ENCODE measurements at regions not wholly inside any gene's neighbourhood (a gene's known extent, or its start where the extent isn't known, plus 50 kb on each side); places are given as distances from the start of the nearest gene placed in this dataset.

- Histone ChIP-seq H3K9me3 (ENCODE audit: severe bottlenecking) (no peaks in the 10 kb centered on the region), H3K4me1 (ENCODE audit: insufficient read depth, poor library complexity, severe bottlenecking) (no peaks in the 10 kb centered on the region), H3K27me3 (ENCODE audit: insufficient read depth, poor library complexity, severe bottlenecking) (no peaks in the 10 kb centered on the region), H3K36me3 (ENCODE audit: low read depth) (no peaks in the 10 kb centered on the region), H3K27ac (ENCODE audit: poor library complexity, severe bottlenecking) (no peak overlapping the region), H3K4me3 (ENCODE audit: severe bottlenecking) (no peak overlapping the region)
- ATAC-seq (ENCODE audit: low read depth): no peak
- no peak for TF ChIP-seq CTCF (IDR thresholded peaks at IDR 0.05; ENCODE audit: poor library complexity, severe bottlenecking)
- no peak for DNase-seq (ENCODE audit: low spot score)
These were observed 906.0 kb downstream of the VRK1 start for GRCh38 chr14:97703006-97703760.

DNA sequence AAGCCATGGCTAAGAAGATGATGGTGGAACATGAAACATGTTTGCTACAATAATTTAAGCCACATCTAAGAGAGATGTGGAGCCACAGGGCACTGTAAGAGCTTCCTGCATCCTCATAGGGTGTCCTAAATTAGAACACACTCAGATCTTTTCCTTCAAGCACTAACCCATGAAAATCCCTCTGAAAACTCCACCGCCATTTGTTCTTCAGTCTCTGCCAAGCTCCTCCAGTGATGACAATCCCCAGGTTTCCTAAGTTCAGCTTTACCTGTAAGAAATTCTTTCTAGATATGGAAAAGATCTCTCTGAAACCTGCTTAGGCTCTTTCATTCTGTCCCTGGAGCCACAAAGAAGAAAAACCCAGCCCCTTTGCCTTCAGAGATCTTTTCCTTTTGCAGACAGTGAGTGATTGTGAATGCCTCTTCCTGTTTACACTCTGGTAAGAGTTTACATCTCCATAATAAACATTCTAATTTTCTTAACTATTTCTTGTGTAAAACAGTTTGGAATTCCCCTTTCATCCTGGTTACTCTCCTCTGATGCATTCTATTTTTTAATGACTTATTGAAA is 907.2 kb downstream of the VRK1 start:
- H3K4me1 ChIP-seq (ENCODE audit: insufficient read depth, poor library complexity, severe bottlenecking): no peaks in the 10 kb centered on the region
- H3K27ac ChIP-seq (ENCODE audit: poor library complexity, severe bottlenecking): no peak overlapping the region
- H3K36me3 ChIP-seq (ENCODE audit: low read depth): no peaks in the 10 kb centered on the region
- DNase-seq (ENCODE audit: low spot score) (no peak), ATAC-seq (ENCODE audit: low read depth) (no peak)
- H3K27me3 ChIP-seq (ENCODE audit: insufficient read depth, poor library complexity, severe bottlenecking): no peaks in the 10 kb centered on the region
- no peak overlapping the region for H3K4me3 ChIP-seq (ENCODE audit: severe bottlenecking)
- H3K9me3 ChIP-seq (ENCODE audit: severe bottlenecking): no peaks in the 10 kb centered on the region
- no peak for TF ChIP-seq CTCF (IDR thresholded peaks at IDR 0.05; ENCODE audit: poor library complexity, severe bottlenecking)

DNA sequence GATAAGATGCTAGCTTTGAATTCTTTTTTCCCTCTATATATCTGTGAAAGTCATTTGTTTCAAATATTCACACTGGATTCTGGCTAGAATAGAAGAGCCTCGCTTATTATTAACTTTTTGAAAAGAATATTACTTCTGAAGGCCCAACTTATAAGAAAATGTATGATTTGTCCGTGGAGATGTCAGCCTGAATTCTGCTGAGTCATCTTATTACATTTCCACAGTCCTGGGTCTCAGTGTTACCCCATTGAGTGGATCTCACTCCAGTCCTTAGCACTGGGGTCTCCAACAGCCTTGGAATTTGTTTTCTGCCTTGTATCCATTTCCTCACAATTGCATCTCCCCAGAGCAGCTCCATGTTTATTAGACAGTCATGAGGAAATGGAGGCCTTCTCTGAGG is 907.9 kb downstream of the VRK1 start:
- no peak overlapping the region for H3K4me3 ChIP-seq (ENCODE audit: severe bottlenecking)
- no peak for TF ChIP-seq CTCF (IDR thresholded peaks at IDR 0.05; ENCODE audit: poor library complexity, severe bottlenecking)
- no peak for DNase-seq (ENCODE audit: low spot score)
- no peak overlapping the region for H3K27ac ChIP-seq (ENCODE audit: poor library complexity, severe bottlenecking)
- peaks cover 3% of the 10 kb centered on the region for H3K4me1 ChIP-seq (ENCODE audit: insufficient read depth, poor library complexity, severe bottlenecking)
- H3K36me3 ChIP-seq (ENCODE audit: low read depth): no peaks in the 10 kb centered on the region
- ATAC-seq (ENCODE audit: low read depth): no peak
- no peaks in the 10 kb centered on the region for H3K9me3 ChIP-seq (ENCODE audit: severe bottlenecking)
- H3K27me3 ChIP-seq (ENCODE audit: insufficient read depth, poor library complexity, severe bottlenecking): no peaks in the 10 kb centered on the region

- Histone ChIP-seq H3K9me3 (ENCODE audit: severe bottlenecking) (no peaks in the 10 kb centered on the region), H3K27me3 (ENCODE audit: insufficient read depth, poor library complexity, severe bottlenecking) (no peaks in the 10 kb centered on the region), H3K4me1 (ENCODE audit: insufficient read depth, poor library complexity, severe bottlenecking) (peaks cover 11% of the 10 kb centered on the region), H3K36me3 (ENCODE audit: low read depth) (no peaks in the 10 kb centered on the region), H3K4me3 (ENCODE audit: severe bottlenecking) (no peak overlapping the region), H3K27ac (ENCODE audit: poor library complexity, severe bottlenecking) (no peak overlapping the region)
- DNase-seq (ENCODE audit: low spot score) (no peak), ATAC-seq (ENCODE audit: low read depth) (no peak)
- no peak for TF ChIP-seq CTCF (IDR thresholded peaks at IDR 0.05; ENCODE audit: poor library complexity, severe bottlenecking)
These were observed 908.8 kb downstream of the VRK1 start for GRCh38 chr14:97705976-97706375.

DNA sequence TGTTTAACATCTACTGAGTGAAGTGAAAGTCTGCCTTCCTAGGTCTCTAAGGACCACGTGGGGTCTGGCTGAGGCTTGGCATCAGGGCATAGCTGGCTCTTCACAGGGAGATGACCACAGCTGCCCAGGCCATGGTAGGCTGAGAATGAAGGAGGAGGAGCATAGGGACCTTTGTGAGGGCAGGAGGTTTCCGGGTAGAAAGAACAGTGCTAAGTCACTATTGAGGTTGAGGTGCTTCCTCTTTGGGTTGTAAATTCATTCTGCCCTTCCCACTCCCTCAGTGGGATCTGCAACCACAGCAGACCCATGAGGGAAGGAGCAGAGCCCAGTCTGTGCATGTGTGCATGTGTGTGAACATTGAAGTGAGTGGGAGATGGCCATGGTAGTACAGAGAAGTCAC is 909.6 kb downstream of the VRK1 start:
- Histone ChIP-seq H3K27me3 (ENCODE audit: insufficient read depth, poor library complexity, severe bottlenecking) (no peaks in the 10 kb centered on the region), H3K9me3 (ENCODE audit: severe bottlenecking) (no peaks in the 10 kb centered on the region), H3K36me3 (ENCODE audit: low read depth) (no peaks in the 10 kb centered on the region), H3K27ac (ENCODE audit: poor library complexity, severe bottlenecking) (no peak overlapping the region), H3K4me1 (ENCODE audit: insufficient read depth, poor library complexity, severe bottlenecking) (peaks cover 20% of the 10 kb centered on the region), H3K4me3 (ENCODE audit: severe bottlenecking) (no peak overlapping the region)
- DNase-seq (ENCODE audit: low spot score) (no peak), ATAC-seq (ENCODE audit: low read depth) (no peak)
- TF ChIP-seq CTCF (IDR thresholded peaks at IDR 0.05; ENCODE audit: poor library complexity, severe bottlenecking): no peak

Measured in RWPE2 (cell line).